GM18868 (cell line): ENCODE measurements at regions not wholly inside any gene's neighbourhood (a gene's known extent, or its start where the extent isn't known, plus 50 kb on each side); places are given as distances from the start of the nearest gene placed in this dataset.

Source experiments
- ATAC-seq: cut with Tn5 transposase; IDR thresholded peaks from one replicate; pipeline ENCODE4 v1.9.1; 2021; ENCODE audit warnings: mild to moderate bottlenecking, moderate library complexity; ENCODE audit not compliant: unreplicated experiment

- no peak for ATAC-seq
Observed at GRCh38 chr2:129738799-129739198, 240.7 kb upstream of the RAB6C start.

- ATAC-seq: no peak
Observed at GRCh38 chr2:129740504-129740903, 239.0 kb upstream of the RAB6C start.

DNA sequence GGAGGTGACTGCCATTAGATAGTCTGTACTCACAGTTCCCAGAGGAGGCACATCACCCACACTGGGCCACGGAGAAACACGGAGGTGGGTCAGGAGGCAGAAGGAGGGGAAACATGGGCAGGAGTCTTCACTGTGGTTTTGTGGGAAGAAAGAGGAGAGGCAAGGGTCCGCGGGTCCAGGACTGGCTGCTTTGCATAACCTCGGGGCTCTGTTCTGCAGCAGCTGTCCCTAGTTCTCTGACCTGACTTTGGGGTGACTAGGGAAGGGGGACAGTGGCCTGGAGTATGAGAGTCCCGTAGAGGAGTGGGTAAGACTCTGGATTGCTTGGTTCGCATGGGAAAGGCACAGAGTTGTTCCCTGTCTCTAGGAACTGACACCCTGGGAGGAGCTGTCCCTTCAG, 238.3 kb upstream of the RAB6C start:
- ATAC-seq: no peak

DNA sequence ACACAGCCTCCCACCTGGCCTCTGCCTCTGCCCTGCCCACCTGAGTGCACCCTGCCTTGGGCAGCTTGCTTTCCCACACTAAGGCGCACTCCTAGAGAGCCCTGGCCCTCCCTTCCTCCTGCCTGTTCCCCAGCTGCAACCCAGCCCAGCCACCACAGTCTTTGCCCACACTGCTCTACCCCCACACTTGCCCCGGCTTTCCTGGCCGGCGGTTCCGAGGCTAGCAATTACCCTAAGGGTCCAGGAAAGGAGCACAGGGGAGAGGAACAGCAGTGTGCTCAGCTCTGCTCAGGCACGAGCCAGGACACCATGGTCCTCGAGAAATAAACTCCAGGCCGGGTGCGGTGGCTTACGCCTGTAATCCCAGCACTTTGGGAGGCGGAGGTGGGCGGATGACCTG, 237.8 kb upstream of the RAB6C start:
- no peak for ATAC-seq

DNA sequence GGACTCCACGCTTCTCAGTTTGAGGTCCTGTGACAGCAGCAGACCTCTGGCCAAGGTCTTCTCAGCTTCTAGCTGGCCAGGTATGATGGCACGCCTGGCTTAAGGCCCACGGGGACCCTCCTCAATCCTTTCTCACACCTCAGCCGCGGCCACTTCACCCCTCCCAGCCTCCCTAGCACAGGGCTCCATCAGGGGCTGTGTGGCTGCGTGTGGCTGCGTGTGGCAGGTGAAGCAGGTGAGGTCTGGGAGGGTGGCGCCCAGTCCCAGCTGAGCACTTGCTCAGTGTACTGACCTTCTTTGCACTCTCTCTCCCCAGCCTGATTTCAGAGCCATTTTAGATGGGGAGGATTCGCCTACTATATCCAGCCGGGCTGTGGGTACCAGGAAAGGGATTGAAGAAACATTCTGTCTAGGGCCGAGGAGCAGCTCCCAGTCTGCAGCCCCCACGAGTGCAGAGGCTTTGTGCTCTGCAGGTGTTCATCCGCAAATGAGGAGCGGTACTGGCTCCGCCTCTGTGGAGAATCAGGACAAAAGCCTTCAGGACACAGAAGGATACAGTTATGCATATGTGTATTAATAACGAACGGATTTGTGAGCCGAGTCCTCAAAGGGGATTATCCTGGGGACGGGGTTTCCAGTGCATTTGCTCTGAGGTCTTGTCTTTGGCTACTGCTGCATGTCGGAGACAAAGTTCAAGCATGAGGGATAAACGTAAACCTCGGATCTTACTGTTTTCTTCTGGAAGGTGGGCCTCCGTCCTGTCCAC, 236.9 kb upstream of the RAB6C start:
- no peak for ATAC-seq

GRCh38 chr2:129744141-129744540, 235.3 kb upstream of the RAB6C start:
- ATAC-seq: no peak

DNA sequence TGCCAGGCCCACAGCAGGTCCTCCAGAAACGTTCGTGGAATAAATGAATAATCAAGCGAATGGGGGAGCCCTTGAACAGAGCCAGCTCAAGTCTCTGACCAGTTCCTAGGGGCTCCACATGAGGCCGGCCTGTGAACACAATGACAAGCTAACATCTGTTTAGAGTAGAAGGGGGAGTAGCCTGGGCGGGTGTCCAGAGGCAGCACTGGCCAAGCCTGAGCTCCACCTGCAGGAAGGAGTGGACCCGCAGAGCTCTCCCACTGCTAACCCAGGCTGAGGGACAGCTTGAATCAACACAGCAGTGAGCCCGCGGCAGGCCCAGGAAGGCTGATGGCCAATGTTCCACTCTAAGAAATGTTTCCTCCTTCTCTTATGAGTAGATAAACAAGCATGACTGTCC, 234.8 kb upstream of the RAB6C start:
- no peak for ATAC-seq

DNA sequence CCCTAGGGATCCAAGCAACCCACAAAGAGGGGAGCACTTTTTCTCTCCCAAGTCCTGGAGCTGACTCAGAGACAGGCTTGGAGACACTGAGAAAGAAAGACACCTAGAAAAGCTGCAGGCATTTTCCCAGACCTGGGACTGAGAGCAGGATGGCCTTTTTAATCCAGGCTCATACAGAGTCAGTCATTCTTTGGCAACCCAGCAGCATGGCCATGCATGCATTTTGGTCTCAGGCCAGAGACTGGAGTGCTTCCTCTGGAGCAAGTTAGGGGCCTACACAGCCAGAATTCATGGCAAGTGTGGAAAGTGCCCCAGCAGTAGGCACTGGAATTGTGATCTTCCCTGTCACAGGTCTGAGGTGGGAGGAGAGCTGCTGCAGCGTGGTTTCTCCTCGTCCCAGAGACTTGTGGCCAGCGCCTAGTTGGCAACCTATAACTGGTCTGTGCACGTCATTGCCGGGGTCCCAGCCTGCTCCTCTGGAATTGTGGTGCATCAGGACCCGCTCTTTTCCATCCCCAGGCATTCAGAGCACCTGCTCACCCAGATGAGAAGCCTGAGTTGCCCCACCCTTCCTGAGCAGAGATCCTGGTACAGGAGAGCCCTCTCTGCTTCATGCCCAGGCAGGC, 231.9 kb upstream of the RAB6C start:
- no peak for ATAC-seq

DNA sequence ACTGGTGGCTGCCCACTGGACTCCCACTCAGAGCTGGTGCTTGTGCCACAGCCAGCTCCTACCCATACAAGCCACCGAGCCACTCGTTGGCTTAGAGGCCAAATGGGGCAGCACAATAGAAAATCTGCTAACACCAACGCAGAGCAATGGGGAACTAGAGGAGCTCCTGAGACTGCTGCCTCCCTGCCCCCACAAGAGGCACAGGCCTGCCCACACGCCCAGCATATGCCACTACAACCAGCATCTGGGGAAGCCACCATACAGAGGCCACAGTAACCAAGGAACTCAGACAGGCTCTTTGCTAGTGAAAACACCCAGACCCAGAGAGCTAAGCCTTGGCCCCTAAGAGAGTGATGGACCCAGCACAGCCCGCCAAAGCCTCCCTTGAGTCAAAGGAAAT, 231.2 kb upstream of the RAB6C start:
- no peak for ATAC-seq

DNA sequence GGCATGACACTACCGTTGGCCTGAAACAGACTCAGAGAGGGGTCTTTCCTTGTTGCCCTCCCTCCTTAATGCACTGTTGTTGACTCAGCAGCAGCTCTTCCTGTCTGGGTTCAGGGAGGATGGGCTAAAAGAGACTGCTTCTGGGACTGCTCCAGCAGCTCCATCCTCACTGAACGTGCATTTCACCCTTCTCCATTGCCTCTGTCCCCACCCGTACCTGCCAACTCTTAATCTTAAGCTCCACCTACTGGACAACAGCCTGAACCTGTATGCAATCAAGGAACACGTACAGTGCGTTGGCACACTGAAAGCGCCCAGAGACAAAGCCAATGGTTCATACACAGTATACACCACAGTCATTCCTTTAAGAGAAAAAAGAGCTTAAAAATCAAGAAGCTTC, 230.8 kb upstream of the RAB6C start:
- no peak for ATAC-seq

GRCh38 chr2:129751409-129751808, 228.1 kb upstream of the RAB6C start:
- no peak for ATAC-seq

DNA sequence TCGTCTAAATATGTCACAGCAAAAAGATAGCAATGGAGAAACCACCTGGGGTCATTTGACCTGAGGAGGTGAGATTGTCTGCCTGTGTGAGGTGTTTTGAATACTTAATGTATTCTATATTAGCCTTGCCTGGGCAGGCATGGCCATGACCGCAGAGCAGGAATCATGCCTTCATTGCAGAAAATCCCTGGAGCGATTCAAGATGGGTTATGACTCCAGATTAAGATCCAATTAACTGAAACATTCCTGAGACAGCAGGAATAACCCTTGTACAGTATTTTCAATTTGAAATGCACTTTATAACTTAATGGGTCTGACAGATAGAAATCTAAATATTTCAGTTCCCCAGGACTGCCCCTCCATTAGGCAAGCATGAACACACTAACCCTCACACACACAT, 227.3 kb upstream of the RAB6C start:
- ATAC-seq: no peak

- ATAC-seq: no peak
Observed at GRCh38 chr2:129752686-129753085, 226.8 kb upstream of the RAB6C start.

DNA sequence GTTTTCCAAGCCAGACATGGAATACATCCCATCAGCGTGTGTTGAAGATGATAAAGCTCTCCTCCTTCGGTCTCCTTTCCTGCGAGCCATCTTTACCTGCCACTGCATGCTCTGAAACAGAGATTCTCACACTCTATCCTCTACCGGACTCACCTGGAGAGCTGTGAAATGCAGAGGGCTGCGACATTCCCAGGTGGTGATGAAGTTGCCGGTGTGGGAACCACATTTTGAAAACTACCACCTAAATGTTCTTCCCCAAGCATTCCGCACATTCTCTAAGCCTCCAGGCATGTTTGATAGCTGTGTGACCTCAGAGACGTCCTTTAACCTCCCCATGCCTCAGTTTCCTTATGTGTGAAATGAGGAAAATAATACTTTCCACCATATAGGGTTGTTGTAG, 226.2 kb upstream of the RAB6C start:
- ATAC-seq: no peak

GRCh38 chr2:129754421-129754820, 225.0 kb upstream of the RAB6C start:
- ATAC-seq: no peak

DNA sequence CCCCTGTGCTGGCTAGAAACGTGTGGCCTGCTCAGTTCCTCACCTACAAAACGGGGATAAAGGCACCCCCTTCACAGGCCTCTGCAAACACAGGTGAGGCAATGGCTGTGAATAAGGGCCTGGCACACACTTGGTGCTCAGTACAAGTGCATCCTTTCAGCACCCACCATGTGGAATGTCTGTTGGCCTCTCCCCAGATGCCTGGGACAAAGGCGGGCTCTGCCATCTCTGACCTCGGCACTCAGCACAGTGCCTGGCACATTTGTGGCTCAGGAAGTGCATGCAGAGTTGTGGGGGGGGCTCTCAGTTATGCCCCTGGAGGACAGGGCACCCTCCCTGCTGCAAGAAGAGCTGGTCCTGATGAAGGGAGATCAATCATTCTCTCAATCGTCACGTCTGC, 224.6 kb upstream of the RAB6C start:
- ATAC-seq: no peak

DNA sequence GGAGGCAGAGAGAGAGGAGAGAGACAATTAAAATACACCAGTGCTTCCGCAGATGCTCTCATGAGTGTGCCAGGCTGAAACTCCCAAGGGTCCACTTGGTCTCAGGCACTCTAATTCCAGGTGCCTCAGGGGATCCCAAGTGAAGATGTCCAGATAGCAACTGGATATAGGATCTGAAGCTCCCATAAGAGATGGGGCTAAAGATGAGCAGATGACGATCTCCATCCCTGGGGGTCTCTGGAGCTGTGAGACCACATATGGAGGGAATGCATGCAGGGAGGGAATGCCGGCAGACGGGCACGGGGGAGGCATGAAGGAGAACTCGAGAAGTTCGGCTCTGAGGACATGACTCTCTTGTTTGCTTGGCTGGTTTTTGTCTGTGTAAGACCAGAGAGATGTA, 223.7 kb upstream of the RAB6C start:
- ATAC-seq: no peak

DNA sequence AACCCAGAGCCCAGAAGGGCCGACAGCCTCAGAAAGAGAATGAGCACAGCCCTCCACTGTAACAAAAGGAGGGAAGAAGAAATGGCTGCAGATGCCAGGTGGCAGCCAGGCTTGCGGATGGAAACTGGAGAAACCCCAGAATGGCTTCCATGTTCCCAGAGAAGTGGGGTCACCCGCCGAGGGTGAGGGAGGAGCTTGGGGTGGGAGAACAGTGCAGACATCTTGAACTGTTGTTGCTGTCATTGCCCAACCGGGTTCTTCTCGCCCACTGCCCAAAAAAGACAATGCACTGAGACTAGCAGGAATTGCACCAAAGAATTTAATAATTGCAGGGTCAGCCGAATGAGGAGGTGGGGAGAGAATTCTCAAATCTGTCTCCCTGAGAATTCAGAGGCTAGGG, 223.2 kb upstream of the RAB6C start:
- ATAC-seq: no peak

GRCh38 chr2:129757366-129757914, 222.0 kb upstream of the RAB6C start:
- ATAC-seq: no peak

- no peak for ATAC-seq
Observed at GRCh38 chr2:129757915-129758783, 221.3 kb upstream of the RAB6C start.

DNA sequence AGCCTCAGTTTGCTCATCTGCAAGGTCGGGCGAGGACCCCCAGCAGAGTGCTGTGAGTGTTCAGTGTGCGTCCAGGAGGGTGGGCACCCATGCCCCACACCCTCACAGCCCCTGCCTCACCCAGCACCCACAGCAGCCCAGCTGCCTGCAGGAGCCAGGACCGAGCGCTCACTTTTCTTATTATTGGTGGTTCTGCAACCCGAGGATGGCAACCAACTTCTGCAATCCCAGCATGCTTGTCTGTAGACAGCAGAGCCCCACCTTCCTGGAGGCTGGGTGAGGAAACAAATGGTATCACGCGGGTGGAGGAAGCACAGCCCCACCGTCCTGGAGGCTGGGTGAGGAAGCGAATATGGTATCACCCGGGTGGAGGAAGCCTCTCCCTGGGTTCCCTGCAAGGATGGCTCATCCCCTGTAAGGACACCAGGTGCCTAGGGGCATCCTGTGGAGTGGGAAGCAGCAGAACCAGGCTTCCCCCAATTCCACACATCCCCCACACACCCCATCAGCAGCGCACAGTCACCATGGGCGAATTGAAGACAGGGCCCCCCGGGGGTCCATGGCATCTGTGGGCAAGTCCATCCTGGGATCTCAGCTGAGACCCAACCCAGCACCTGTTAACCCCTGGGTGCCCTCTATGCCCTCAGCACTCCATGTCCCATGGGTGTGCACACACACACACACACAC, 220.5 kb upstream of the RAB6C start:
- no peak for ATAC-seq
